HG02571 (cell line): ENCODE measurements at regions not wholly inside any gene's neighbourhood (a gene's known extent, or its start where the extent isn't known, plus 50 kb on each side); places are given as distances from the start of the nearest gene placed in this dataset.

Experiments used
- ATAC-seq: cut with Tn5 transposase; IDR thresholded peaks from one replicate; pipeline ENCODE4 v1.9.1; 2021; ENCODE audit warnings: mild to moderate bottlenecking, moderate library complexity; ENCODE audit not compliant: unreplicated experiment

DNA sequence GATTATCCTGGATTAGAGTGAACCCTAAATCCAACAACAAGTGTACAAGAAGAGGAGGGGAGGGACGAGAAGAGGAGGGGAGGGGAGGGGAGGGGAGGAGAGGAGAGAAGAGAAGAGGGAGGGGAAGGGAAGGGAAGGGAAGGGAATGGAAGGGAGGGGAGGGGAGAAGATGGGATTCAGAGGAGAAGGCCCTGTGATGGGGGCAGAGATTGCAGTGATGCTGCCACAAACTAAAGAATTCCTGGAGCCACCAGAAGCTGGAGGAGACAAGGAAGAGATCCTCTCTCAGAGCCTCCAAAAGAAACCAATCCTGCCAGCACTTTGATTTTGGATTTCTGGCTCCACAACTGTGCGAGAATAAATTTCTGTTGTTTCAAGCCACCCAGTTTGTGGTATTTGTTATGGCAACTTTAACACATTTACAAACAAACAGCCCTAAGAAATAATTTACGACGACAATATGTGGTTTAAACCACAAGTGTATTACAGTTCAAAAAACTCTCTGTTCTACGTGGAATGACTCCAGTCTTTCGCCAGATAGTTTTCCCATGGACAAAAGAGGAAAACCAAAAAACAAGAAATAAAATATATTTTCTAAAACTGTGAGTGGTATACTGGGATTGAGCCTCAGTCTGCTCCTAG, 235.4 kb downstream of the HDGFL1 start:
- no peak for ATAC-seq

DNA sequence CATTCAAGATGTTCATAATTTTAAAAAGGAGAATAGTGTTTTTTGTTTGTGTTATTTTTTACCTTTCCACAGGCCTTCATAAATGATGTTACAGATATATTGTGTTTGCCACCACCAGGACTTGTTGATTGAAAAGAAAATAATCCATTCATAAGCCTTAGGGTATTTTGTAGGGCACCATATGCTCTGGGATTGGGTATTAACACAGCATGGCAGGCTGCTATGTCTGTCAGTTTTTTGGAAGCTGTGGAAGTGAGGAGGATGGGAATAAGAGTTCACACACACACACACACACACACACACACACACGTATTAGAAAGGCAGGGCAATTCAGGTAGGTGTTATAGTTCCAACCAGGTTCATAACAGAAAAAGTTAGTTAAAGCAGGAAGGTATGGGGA, 237.9 kb downstream of the HDGFL1 start:
- ATAC-seq = no peak

DNA sequence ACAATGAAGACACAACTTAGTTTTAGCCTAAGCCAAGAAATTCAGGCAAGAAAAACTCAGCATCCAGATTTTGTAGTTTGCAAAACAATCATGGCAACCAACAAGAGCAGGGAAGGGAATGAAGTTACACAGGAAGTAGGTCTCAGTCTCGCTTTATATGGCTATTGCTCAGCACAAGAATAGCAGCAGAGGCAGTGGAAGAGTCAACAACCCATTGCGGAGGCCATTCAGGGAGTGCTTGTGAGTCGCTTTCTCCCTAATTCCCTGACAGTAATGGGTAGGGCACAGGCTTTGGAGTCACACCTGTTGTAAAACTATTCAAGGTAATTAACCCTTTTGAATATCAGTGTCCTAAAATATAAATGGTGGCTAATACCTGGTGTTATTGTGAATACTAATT, 238.5 kb downstream of the HDGFL1 start:
- ATAC-seq = no peak

DNA sequence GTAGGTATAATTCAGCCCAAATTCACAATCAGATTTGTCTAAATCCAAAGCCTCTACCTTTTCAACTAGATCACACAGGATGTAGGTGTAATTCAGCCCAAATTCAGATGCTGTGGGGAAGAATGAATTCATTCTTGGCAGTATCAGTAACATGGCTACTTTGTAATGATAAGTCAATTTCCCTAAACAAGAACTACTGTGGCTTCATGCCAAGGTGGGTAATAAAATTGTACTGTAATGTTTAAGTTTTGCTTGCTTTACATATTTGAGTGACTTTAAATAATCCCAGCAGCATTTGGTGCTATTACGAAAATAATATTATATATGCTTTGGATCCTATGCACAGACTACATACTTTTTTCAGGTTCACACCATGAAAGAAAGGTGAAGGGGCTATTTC, 239.1 kb downstream of the HDGFL1 start:
- no peak for ATAC-seq

DNA sequence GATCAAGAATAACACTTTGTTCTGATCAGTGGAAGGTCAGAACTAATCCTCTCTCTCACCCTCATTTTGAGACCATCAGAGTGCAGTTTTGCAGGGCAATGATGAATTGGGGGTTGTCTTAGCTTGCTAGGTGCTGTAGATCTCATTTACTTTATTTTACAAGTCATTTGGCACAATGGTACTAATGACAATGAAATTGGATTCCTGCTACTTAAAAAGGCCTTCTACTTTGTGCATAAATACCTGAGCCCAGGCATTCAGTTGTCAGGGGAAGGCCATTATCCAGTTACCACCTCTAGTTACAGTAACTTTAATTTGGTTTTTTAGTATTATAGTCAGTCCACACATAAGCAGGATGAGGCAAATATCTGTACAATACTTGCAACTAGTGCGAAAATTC, 240.0 kb downstream of the HDGFL1 start:
- ATAC-seq = no peak

DNA sequence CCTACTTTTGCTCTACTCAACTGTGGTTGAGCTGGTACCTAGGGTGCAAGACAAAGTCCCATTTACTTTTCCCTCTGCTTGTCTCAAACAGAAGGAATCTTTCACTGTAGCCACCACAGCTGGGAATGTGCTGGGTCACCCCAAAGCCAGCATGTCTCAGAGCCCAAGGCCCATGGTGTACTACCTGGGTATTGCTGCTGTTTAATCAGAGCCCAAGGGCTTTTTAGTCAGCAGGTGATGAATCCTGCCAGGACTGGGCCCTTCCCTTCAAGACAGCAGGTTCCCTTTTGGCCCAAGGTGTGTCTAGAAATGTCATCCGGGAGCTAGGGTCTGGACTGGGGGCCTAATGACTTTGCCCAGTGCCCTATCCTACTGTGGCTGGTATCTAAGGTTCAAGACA, 249.8 kb downstream of the HDGFL1 start:
- ATAC-seq = no peak

DNA sequence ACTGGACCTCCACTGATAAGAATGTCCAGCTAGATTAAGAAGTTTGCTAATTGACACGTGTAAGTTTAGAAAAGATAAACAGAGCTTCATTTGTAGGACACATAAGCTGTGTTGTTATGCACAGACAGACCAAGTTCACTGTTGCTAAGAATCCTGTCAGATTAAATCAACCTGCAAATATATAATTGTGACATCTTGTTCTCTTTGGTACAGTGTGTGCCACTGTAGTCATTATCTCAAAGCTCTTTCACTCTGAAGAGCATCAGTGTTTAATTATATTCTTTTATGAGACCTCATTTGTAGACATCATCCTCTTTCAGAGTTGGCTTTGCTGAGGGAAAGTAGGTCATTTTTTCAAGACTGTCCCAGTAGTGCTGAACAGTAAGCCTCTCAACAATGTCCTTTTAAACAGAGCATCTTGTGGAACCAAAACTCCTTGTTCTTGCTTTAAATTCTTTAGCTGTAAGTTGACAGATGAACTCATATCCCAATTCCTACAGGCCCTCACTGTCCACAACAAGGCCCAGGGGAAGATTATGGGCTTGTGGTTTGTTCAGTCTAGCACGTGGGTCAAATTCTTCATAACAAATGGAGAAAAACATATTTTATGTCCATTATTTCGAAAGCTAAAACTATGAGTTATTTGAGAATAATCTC, 252.4 kb downstream of the HDGFL1 start:
- ATAC-seq = no peak

DNA sequence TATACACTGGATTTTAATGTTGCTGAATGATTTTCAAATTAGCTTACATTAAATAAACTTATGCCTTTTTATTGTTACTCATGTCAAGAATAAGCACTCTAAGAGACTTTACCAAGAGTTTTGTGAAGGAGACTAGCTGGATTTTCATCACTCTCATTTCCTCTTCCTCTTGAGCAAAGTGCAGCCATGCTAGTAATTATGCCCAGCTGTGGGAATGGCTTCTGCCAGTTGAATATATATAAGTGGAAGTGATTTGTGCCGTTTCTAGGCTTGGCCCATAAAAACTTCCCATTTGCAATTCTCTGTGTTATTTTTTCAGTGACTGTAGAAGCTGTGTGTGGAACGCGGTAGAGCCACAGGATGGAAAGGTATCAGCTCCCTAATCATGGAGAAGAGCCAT, 255.8 kb downstream of the HDGFL1 start:
- no peak for ATAC-seq

DNA sequence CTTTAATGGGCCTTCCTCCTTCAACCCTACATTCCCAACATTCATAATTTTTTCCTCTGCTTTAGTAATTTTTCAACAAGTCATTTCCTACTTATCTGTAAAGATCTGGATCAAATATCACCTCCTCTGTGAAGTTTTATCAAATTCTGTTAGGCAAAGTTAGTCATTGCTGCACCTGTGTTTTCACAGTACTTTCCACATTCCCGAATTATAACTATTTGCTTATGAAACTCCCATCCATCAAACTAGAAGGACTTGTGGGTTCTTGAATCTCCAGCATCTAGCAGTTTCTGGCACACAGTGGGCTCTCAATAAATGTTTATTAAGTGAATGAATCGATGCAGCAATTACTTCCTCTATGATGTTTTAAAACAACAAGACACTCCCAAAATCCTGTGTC, 257.6 kb downstream of the HDGFL1 start:
- ATAC-seq = no peak

DNA sequence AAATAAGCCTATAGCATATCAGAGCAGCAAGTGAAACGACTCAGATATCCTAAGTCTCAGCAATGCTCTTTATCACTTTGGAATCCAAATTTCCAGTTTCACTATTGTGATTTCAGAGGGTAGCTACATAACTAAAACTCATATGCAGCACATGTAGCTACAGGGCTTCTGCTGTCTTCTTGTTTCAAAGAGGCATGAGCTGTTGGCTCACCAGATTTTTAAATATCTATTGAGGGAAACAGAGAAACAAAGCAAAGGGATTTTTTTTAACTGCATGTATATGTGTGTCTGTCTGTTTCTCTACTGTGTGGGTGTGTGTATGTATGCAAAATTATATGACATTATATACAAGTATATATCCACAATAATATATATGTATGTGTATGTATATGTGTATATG, 258.4 kb downstream of the HDGFL1 start:
- no peak for ATAC-seq

DNA sequence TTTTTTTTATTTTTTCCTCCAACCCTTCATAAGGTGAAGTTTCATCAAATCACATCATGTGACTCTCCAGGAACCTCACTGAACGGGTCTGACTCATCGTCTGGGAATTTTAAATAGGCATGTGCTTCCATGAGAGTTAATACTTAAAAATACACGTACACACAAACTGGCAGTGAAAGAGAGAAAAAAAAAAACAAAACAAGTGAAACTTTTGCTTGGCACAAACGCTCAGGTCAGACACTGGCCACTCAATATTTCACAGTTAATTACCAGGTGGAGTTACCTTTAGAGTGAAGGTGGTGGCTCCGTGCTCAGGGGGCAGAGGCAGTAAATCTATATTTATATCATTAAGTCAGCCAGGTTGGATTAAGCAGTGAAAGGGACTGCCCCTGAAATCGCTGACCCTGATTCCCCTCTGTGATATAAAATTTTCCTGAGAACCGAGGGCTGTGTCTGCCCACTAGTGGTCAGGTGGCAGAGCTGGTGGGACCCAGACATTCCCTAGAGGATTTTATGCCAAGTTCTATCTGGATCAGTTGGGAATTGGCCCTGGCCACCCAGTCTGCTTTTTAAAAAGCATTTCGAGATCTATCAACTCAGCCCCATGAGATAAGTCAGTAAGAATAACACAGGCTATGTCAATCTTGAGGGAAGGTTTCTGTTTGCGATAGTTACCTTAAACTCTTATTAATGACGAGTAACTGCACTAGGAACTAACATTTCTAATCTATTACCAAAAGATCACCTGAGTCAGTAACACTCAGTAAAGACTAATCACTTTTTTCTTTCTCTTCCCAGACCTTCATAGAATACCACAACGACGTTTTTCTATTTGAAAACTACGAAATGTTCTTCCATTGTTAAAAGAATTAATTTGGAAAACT, 259.1 kb downstream of the HDGFL1 start:
- ATAC-seq = no peak

DNA sequence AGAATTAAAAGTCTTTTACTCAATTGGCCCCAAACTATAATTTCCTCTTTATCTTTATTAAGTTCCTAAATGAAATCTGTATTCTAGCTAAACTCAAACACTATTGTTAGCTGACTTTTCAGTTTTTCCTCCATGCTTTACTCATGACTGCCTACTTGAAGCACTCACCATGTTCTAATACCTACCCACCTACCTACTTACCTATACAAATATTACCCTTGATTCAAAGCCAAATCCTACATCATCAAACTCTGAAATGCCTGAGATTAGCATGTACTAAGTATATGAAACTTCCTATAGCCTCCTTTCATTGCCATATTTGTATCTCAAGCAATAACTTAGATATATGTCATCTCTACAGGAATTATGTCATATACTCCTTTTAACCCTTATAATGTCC, 259.7 kb downstream of the HDGFL1 start:
- no peak for ATAC-seq

DNA sequence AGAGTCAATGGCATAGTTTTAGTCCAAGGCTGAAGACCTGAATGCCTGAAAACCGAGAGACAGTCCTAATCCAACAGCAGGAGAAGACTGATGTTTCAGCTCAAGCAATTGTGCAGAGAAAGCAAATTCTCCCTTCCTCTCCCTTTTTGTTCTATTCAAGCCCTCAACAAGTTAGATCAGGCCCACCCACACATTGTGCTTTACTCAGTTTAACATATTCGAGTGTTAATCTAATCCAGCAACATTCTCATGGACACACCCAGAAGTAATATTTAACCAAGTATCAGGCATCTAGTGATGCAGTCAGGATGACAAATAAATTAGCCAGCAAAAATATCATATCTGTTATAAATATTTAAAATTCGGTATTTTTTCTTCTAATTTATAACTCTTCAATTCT, 261.1 kb downstream of the HDGFL1 start:
- ATAC-seq = no peak

DNA sequence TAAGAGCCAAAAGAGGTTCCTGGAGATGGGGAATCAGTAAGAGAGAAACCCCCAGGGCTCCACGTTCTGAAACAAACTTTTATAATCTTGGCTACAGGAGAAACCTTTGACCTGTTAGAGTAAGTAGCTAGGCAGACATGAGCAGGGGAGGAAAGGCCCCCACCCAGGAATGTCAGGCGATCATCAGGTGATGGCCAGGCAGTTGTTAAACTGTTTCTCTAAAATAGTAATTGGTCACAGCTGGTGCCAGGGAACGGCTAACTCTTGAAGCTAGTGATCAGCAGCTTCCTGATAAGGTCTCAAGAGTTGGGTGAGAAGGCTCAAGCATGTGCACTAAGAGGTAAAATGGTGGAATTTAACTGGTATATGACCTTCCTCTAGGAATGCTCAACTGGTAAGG, 263.8 kb downstream of the HDGFL1 start:
- no peak for ATAC-seq

DNA sequence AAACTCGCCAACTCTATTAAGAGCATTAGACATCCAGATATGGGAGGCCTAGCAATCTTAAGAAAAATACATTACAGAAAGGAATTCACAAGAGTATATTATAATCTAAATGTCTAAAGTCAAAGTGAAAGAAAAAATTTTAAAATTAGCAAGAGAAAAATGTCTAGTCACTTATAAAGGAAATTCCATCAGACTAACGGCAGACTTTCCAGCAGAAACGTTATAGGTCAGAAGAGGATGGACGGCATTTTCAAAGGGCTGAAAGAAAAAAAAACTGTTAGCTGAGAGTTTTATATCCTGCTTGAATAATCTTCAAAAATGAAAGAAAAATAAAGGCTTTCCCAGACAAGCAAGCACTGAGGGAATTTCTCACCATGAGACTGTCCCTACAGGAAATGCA, 269.0 kb downstream of the HDGFL1 start:
- no peak for ATAC-seq

DNA sequence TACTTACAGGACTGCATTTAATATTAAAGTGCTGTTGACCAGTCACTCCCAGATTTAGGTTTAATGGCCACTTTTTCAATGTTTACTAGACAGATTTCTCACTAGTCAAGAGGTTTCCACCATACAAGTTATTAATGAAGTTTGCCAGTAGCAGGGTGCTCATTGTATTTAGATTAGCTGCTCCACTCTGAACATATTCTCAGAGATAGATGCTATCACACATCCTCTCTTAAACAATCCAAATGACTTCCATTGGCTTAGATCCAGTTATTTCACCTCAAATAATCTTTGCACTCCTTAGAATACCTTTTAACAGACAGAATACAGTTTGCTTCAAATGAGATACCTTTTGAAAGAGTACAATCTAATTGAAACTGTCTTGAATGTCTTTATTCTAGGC, 276.1 kb downstream of the HDGFL1 start:
- no peak for ATAC-seq

DNA sequence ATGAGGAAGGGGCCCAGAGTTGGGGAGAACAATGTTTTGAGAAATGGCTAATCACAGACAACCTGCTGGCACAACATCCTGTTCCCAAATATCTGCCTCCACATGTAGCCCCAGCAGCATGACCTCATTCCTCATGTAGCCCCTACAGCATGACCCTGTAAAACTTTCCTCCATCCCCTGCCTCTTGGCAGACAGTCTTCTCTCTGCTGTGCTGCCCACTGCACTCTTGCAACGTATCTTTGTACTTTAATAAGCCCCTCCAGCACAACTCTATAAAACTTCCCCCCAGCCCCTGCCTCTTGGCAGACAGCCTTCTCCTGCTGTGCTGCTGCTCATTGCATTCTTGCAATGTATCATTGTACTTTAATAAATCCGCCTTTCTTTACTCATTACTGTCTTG, 278.8 kb downstream of the HDGFL1 start:
- no peak for ATAC-seq

DNA sequence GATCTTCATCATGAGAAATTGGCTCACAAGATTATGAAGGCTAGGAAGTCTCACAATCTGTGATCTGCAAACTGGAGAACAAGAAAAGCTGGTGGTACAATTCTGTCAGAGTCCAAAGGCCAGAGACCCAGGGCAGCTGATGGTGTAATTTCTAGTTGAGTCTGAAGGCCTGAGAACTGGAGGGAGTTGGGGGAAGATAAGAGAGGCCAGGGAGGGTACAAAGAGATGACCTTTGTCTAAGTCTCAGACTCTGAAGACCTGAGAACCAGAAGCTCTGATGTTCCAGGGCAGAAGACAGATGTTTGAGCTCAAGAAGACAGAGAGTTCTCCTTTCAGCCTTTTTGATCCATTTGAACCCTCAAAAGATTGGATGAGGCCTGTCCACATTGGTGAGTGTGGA, 280.6 kb downstream of the HDGFL1 start:
- ATAC-seq = no peak

DNA sequence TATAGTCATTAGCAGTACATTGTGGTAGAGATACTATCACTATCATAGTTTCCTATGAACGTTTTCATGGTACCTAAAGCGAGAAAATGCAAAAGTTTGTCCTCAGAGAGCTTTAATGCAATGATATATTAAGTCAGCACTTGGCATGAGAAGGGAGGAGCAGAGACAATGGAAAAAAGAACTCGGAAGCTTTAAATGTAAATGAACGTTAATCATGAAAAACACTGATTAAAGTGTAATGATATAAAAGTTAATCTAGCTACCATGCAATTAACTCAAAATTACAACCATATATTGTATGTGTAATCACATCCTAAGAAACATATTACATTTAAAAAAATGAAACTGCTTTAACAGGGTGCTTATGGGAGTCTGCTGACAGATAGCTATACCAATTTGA, 282.7 kb downstream of the HDGFL1 start:
- ATAC-seq = no peak

DNA sequence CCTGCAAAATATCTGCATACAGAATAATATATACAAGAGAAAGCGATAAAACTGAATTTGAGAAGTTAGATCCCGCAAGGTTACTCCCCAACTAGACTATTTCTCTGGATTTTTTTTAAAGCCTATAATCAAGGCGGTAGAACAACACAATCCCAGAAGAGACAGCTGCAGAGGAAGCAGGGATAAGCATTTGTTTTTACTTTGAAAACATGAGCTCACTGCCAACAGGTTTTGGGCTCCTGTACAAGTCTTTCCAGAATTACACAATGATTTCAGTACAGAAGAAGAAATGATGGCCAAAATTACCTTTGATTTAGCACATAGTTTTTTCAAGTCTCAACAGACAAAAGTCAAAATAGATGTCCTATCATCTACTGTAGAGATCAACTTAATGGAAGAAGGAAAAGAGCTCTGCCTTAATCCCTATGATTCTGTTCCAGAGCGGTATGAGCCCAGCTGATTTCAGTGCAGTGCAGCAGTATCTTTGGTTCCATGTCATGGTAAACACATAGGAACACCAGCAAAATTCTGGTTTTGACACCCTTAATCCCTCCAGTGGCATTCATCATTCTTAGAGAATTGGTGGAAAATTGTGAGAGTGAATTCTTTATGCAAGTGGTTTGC, 304.3 kb downstream of the HDGFL1 start:
- ATAC-seq = no peak

DNA sequence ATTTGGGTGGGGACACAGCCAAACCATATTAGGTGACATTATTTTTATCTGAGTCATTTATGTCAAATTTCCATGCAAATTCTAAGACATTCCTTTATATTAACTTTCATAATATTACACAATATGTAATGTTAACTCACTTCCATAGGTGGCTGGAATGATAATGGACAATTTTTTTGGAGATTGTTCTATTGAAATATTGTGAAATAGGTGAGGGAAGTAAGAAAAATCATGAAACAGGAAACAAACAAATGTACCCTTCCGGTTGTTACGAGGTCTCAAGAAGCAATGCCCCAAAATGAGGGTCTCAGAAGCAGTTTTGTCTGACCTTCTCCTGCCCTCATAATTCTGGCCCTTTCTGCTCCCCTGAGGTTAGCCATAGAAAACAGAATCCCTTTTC, 306.5 kb downstream of the HDGFL1 start:
- no peak for ATAC-seq

DNA sequence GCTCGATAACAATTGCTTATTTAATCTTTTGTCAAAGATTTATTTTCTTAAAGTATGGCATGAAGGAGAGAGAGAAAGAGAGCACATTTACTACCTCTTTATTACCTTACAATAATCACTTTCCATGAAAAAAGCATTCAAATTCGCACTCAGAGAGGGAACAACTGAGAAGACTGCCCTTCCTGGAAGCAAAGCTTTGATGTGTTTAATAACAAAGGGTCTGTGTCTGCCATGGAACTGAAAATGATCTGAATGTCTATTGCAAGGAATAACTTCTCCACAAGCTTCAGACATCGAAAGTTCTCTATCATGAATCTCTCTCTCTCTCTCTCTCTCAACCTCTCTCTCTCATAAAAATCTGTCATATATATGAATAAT, 308.9 kb downstream of the HDGFL1 start:
- ATAC-seq = no peak
